D341Med (cell line): ENCODE measurements at regions not wholly inside any gene's neighbourhood (a gene's known extent, or its start where the extent isn't known, plus 50 kb on each side); places are given as distances from the start of the nearest gene placed in this dataset.

Experiments used
- DNase-seq: peaks from one replicate; pipeline ENCODE4 v3.0.0; 2012; ENCODE audit warnings: low spot score

DNA sequence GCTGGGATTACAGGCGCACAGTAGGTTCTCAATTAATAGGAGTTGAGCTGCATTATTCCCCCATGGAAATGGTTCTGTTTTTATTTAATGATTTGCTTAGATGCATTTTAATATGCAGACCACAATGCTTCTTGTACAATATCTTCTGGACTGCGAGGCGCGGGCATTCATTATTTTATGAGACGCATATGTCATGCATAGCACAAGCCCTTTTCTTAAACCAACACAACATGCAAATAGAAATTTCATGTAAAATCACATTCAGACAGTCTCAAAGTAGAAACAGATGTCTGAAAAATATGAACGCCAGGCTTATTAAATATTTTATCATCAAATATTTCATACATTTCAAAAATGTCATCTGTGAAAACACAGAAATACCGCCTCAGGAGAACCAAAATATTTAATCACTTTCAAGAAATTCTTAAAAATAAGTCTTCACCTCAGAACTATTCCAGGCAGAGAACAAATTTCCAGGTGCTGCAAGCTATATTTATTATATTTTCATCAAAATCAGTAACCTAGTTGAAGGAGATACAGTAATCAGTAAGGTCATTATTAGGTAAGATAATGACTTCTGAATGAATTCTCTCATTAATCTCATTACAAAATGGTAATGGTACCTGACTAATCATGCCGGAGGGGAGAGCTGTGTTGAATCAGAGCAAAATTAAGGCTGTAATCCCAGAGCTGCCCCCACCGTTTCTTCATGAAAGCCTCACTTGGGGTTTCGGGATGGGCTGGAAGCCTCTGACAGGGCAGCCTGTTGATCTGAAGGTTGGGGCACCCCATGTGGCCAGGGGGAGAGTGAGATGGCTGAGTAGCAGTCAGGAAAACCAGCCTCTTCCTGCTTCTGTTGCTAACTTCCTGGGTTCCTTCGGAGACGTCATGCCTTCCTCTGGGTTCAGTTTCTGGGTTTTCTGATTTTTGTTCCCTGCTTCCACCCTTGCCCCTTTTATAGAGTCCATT is 133.9 kb upstream of the ZNF618 start:
- no peak for DNase-seq

DNA sequence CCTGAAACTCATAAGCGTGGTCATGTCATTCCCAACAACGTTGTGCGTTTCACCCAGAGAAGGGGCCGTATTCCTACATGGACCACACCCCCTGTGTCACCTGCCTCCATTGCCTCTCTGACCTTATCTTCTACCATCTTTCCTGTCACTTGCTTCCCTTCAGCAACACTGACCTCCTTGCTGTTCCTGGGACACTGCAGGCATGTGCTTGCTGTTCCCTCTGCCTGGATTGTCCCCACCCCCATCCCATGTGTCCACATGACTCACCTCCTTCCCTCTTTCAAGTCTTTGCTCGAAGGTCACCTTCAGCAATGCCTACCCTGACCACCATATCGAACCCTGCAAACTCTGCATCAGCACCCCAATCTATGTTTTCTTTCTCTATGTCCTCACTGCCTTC is 133.2 kb upstream of the ZNF618 start:
- DNase-seq, result no peak

DNA sequence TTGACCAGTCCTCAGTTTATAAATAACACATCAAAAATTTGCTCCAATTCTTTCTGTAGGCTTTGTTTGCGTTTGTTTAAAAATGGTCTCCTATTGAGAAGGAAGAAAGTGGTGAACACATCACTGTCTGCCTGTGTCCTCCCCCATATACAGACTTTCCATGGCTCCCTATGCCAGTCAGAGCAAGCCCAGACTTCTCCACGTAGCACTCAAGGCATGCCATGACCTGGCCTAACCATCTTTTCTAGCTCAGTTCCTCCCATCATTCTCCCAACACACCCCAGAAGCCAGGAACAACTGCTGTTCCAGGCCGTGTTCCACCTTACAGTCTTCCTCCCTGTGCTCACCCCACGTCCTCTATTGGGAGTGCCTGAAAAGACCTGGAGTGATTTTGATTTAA is 129.6 kb upstream of the ZNF618 start:
- no peak for DNase-seq

DNA sequence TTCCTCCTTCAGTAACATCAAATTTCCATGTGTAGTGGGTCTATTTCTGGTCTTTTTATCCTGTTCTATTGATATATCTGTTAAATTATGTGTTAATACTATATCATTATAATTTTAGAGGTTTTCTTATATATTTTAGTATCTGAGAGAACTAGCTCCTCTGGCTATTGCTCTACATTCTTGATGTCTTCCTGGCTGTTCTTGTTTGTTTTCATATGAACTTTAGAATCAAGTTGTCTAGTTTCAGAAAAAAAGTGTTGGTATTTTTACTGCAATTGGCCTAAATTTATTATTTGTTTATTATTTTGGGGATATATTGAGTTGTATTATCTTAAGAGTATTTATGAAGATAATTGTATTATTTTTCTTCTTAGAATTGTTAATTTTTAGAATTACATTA is 128.0 kb upstream of the ZNF618 start:
- DNase-seq, result no peak

DNA sequence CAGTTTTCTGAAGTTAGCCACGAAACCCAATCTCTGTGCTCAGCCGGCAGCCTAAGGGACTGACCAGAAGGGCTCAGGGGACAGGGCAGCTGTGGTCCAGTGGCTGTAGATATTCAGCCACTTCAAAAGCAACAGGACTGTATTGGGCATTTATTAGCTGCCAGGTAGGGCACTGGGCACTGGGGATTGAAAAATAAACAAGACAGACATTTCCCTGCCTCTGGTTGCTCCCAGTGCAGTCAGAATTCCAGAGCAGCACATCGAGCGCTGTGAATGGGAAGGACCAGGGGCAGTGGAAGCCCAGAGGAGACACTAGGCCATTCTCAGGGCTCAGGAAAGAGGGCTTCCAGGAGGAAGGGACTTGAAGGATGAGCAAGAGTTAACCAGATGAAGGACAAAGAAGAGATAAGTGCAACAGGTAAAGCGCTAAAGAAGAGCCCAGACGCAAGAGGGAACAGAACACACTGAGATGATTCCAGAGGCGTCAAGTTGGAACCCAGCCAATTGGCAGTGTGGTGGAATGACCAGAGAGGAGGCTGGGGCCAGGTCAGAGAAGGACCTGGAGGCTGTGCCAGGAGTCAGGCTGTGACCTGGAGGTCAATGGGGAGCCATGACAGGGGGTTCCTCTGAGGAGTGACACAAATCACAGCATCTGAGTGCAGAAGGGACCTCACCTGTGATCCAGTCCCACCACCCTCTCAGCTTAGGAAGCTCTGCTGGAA is 122.5 kb upstream of the ZNF618 start:
- DNase-seq, result no peak

DNA sequence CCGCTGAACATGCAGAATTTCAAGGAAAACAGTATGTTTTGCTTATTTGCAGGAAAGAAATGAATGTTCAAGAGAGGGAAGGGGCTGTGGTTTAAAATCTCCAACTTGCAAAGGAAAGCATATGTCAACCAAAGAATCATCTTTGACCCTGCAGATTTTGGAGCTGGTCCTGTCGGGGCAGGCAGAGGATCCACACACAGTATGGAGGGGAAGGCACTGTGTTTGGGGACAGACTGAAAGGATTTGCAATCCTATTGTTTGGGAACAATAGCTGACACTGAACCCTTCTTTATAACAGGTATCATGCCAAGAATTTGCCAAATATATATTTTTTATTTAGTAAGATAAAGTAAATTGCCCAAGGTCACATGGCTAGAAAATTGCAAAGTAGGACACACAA is 121.4 kb upstream of the ZNF618 start:
- no peak for DNase-seq

DNA sequence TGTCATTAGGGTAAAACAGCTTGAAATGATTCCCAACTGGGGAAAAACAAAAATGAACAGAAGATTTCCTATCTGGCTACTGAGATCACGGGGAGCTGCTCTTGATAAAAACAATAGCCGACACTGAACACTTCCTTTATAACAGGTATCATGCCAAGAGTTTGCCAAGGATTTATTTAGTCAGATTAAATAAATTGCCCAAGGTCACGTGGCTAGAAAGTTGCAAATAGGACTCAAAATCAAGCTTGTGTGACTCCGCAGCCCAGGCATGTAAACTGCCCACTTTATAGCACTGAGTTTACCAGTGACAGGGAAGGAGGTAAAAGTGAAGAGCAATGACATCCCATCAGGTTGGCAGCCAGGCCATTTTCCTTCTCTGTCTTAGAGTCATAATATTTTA is 120.7 kb upstream of the ZNF618 start:
- DNase-seq, result no peak

DNA sequence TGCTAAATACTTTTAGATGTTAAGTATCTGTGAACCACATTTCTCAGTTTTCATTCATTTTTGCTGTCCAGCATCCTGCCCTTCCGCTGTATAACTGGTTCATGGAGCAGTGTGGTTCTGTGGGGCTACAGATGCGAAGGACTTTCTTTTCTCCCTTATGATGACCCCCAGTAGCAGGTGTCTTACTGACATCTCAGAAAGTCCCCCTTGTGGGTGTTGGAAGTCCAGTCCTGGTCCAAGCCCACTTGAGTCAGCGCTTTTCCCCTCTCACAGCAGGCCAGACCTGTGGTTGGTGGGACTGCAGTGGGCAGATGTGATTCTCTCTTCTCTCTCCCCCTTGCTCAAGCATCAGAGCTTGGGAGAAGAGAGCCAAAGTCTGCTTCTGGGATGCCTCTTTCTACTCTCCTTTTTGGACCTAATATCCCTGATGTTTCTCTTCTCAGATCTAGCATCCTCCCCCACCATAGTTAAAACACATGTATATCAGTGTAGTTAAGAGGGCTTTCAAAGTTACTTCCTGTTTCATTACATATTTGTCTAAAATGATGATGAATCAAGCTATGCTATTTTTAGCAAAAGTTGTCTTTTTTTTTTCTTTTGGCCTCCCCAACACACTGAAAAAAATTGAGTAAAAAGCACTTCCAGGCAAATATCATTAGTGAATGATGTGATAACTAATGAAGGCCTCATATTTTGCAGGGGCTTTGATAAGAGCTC is 119.5 kb upstream of the ZNF618 start:
- no peak for DNase-seq

DNA sequence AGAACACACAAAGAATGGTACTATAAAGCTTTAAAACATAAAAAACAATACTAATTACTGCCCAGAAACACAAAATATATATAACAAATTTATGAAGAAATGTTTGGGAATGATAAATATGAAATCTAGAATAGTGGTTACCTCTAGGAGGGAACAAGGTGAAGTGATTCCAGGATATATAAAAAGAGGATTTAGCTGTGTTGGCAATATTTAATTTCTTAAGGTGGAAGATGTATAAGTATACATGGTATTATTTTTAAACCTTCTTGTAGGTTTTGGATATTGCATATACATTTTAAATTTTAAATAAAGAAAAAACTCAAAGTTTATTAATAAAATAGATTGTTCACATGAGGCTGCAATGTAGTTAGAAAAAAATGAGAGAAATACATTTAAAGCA is 112.7 kb upstream of the ZNF618 start:
- no peak for DNase-seq

DNA sequence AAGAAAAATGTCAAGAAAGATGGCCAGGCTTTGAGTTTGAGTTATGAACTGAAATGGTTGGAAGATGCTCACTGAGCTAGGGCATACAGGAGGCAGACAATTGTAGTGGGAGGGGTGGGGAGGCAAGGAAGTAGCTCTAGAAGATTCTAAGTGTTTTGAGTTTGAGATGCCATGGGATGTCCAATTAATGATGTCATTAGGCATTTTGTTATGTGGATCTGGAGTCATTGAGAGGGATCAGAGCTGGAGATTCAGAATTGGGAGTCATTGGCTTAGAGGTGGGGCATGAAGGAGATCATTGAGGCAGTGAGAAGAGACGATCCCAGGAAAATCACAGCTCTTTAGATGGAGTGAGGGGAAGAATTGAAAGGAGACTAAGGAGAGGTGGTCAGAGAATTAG is 111.5 kb upstream of the ZNF618 start:
- DNase-seq, result no peak

DNA sequence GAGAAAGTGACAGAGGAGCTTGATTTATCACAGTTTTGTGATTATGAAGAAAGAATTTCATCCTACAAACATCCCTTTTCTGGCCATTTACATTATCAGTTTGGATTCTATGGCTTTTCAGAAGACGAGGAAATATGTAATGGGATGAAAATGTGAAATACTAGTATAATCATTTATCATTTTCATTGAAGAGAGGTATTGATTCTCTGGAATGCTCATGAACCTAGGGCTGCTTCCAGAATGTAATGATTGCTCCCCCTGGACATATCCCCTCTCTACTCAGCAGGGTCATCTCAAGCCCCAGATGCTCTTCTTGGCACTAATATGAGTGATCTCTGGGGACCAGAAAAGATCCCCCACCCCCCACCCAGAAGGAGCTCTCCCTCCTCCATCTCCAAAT is 106.7 kb upstream of the ZNF618 start:
- no peak for DNase-seq

DNA sequence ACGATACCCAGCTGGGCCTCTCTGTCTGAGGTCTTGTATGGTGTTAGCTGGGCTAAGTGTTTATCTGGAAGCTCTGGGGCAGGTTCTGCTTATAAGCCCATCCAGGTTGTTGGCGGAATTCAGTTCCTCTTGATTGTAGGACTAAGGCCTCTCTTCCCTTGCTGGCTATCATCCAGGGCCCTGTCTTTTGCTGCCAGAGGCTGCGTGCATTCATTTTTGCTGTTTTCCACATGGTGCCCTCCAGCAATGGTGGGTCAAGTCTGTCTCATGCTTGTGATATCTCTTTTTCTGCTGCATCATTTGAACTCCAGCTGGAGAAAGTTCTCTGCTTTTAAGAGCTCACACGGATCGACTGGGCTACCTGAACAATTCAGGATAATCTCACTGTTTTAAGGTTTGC is 105.7 kb upstream of the ZNF618 start:
- no peak for DNase-seq

DNA sequence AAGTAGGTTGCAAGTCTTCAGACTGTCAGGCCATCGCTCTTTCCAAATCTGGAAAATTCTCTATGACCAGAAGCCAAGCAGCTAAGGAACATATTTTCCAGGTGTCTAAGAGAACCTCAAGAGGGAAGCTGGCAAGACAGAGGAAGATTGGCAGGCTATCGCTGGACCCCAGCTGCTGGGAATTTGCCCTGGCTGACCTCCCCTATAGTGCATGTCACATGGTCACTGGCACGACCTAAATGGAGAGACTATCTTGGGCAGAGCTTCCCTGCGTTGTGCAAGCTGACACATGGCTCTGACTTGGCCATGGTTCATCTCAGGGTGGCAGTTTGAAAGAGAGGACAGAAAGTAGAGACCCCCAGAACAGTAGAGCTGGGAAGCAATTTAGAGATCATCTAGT is 104.9 kb upstream of the ZNF618 start:
- DNase-seq, result no peak

DNA sequence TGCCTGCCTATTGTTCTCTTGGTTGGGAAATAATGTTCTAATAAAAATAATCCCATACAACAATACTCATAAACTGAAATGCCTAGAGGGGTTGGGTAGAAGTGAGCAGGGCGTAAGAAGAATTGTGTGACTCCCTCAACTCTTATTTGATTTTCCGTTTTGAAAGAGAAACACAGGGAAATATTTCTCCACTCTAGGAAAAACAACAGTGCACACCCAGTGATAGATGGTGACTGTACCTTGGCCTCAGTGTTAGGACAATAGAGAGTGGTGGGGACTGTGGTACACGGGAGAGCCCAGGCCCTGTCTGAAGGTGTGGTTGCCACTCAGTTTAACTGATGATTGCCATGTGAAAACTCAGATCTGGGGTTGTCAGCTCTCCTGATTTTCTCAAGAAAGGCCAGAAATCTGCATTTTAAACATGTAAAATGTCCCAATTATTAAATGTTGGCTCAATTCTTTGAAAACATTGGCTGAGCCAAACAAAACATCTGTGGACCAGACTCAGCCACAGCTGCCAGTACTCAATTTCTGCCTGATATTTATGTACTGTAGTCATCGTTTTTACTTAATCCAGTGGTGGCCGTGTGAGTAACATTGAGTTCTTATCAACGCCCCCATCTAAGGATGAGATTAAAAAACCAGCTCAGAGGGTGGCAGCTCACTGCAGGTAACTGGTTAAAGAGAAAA is 103.8 kb upstream of the ZNF618 start:
- DNase-seq, result no peak

DNA sequence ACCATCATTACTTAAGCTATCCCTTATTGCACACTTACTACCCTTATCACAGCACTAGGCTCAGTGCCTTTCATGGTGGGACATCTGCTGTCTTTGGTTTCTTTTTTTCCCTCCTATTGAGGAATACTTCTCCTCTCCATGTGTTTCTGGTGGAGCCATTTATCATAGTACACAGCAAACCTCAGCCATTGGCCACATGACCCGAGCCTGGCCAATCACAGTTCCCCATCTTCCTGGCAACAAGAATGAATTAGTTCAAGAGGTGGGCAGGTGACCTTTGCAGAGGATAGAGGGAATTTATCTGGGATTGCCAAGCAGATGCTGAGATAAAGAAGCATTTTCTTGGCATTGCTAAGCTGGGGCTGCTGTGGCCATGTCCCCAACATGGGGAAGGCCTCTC is 101.1 kb upstream of the ZNF618 start:
- no peak for DNase-seq

DNA sequence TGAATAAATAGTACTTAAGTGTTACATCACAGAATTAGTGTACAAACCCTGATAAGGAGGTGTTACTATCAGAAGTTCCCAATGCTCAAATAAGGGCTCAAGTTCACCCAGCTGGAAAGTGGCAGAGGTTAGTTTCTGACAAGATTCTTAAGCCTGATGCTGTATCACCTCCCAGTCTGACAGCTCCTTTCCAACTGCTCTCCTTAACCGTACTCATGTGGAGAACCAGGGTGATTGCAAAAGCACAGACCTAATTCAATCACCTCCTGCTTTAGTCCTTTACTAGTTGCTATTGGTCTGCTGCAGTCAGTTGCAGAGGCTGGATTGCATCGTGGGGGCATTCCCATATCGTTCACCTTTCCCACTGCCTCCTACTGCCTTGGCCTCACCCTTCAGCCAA is 100.4 kb upstream of the ZNF618 start:
- DNase-seq, result no peak

DNA sequence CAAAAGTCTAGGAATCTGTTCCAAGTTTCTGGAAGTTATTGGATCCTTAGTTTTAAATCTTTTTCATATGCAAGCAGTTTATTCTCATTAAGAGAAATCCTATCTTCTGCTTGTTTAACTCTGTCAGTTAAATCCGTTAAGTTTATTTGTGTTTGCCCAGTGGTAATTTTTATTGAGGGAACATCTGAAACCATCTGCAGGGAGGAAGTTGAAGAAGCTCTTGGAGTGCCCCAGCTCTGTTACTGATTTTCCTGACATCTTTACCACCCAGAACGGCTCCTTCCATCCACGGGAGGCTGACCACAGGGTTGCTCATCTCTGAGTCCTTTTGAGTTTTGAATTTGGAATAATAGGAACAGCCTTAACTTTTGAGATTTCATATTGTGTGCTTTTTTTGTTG is 99.9 kb upstream of the ZNF618 start:
- DNase-seq, result no peak

DNA sequence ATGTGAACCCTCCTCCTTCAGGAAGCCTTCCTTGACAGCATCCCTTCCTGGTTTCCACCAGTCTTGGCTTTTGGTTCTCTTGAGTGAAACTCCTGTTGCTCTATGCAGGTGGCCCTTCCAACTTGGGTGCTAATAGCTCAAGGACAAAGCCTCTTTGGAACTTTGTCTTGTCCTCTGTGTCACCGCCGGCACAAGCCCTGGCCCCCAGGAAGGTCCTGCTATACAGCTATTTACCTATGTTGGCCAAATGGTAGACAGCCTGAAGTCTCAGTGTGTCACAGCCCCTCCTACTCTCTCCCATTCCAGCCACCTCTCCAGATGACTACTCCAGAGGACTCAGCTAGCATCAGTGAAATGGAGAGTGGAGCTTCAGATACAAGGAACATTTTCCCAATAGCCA is 94.7 kb upstream of the ZNF618 start:
- DNase-seq, result no peak

DNA sequence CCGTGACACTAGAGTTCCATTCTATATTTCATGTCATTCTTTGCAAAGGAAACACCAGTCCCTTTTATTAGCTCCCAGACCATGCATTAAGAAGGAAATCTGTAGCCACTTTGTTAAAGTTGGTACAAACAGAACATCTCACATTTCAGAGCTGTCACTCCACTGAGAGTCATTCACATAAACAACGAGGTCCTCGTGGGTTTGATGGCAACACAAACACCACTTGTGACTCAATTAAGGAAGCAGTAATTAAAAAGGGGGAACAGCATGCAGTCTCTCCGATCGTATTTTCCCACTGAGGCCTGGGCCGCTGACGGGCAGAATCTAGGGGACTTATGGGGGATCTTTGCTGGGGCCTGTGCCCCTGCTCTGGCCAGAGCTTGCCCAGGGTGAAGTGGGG is 94.2 kb upstream of the ZNF618 start:
- DNase-seq, result no peak

DNA sequence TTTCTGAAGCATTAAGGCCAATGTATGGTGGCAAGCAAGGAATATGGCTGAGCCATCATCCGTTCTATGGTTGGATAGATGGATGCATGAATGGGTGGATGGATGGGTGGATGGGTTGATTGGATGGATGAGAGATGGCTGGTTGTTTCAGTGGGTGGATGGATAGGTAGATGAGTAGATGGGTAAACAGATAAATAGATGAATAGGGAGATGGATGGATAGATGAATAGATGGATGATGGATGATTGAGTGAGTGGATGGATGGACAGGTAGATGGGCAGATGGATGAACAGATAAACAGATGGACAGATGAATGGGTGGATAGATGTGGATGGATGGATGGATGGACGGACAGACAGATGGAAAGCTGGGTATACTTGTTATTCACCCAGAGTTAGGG is 92.6 kb upstream of the ZNF618 start:
- no peak for DNase-seq

DNA sequence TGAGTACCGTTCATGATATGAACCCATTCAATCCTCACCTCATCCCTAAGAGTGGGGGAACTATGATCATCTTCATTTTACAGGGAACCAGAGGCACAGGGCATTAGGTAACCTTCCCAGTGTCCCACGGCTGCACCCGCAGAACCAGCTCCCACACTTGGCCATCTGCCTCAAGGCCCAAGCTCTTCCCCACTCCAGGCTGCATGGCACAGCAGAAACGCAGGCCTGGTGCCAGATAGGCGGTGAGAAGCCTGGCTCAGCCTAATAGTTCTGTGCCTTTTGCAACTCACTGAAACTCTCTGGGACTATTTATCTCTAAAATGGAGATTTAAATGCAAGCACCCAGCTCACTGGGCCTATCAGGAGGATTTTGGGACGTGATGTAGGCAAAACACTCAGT is 90.8 kb upstream of the ZNF618 start:
- no peak for DNase-seq

DNA sequence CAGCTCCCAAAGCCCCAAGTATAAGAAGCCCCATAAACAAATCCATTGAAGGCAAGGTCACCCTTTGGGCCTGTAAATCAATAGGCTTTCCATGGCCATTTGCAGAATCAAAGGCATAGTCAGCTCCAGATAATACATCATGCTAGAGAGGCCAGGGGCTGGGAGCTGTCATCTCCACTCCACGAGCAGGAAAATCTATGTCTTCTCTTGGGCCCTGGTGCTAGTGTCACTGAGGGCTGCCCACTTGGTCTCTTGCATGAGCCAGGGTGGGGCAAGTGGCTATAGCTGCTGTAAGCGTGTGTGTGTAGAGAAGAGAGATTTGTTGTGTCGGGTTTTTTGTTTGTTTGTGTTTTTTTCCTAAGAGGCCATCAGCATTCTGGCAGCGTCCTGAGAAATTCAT is 90.0 kb upstream of the ZNF618 start:
- DNase-seq, result no peak
